Gastroesophageal sphincter (tissue), 4 donors: ENCODE measurements at regions not wholly inside any gene's neighbourhood (a gene's known extent, or its start where the extent isn't known, plus 50 kb on each side); places are given as distances from the start of the nearest gene placed in this dataset.

Experiments used
- ATAC-seq: fragments of 150-250 bp; one replicate; pipeline ENCODE4 v1.9.1; 2016; ENCODE audit warnings: mild to moderate bottlenecking, moderate library complexity
- H3K27ac ChIP-seq, 4 donors: fragments of 200-600 bp; sonication (generic) in 3 of 4; 1 replicate in 3 of 4; 2 replicates in 1 of 4; pipeline ENCODE4 v1.5.1; 2016 to 2019
- H3K27me3 ChIP-seq: fragments of 200-600 bp; sonication (generic); one replicate; pipeline ENCODE4 v1.5.1; 2019
- H3K36me3 ChIP-seq, 2 donors: fragments of 200-600 bp; sonication (generic); one replicate each; pipeline ENCODE4 v1.5.1; 2019; ENCODE audit warnings: control low read depth in 1 of 2
- H3K4me1 ChIP-seq, 3 donors: fragments of 200-600 bp; sonication (generic); 1 replicate in 2 of 3; 2 replicates in 1 of 3; pipeline ENCODE4 v1.5.1; 2016 to 2019; ENCODE audit warnings: control low read depth in 2 of 3
- H3K4me3 ChIP-seq, 2 donors: fragments of 200-600 bp; sonication (generic); one replicate each; pipeline ENCODE4 v1.5.1; 2019; ENCODE audit warnings: mild to moderate bottlenecking in 1 of 2, moderate library complexity in 1 of 2
- H3K9me3 ChIP-seq, 3 donors: fragments of 200-600 bp; sonication (generic); one replicate each; pipeline ENCODE4 v1.5.1; 2017 to 2019; ENCODE audit warnings: control low read depth in 2 of 3
- CTCF ChIP-seq, 4 experiments: fragments of 200-600 bp in 2 of 4; fragments of 450-650 bp in 2 of 4; sonication (generic) in 1 of 4; IDR thresholded peaks; one replicate each; pipeline ENCODE4 v1.5.1; 2017 to 2019; ENCODE audit warnings: antibody characterized with exemption in 4 of 4, mild to moderate bottlenecking in 2 of 4, moderate library complexity in 2 of 4
- EP300 ChIP-seq: sonication (generic); formaldehyde crosslinking; IDR thresholded peaks from one replicate; pipeline ENCODE4 v1.6.1; 2017; ENCODE audit warnings: antibody characterized with exemption, mild to moderate bottlenecking
- POLR2A ChIP-seq, 2 donors: fragments of 450-650 bp; IDR thresholded peaks; one replicate each; pipeline ENCODE4 v1.6.1; 2017; ENCODE audit warnings: antibody characterized with exemption in 2 of 2, mild to moderate bottlenecking in 2 of 2, moderate library complexity in 1 of 2
- POLR2AphosphoS5 ChIP-seq: sonication (generic); formaldehyde crosslinking; IDR thresholded peaks from one replicate; pipeline ENCODE4 v1.6.1; 2017; ENCODE audit warnings: antibody characterized with exemption
- WGBS, 2 donors: methylation state at CpG; one replicate each; pipeline ENCODE4 v1.1.5; 2018; ENCODE audit warnings: low coverage in 1 of 2; 5-methylcytosine and 5-hydroxymethylcytosine counted together

GRCh38 chr9:12972608-12973589, 198.1 kb downstream of the LURAP1L start:
- Histone ChIP-seq H3K4me3 (no peak overlapping the region), H3K9me3 (no peaks in the 10 kb centered on the region), H3K4me1 (peaks cover 2 to 17% (median 9%) of the 10 kb centered on the region in 3 donors), H3K27me3 (no peaks in the 10 kb centered on the region), H3K27ac (peak overlapping the region; percentile 8 to 74 (median 67)), H3K36me3 (no peaks in the 10 kb centered on the region)
- WGBS, 2 donors = 19 to 34% methylated on average over 6 to 7 of the region's 8 CpGs
- peak; percentile 57 for ATAC-seq
- TF ChIP-seq EP300 (no peak), POLR2A (IDR thresholded peaks at IDR 0.05) (no peak), CTCF (IDR thresholded peaks at IDR 0.05) (no peak), POLR2AphosphoS5 (no peak)

DNA sequence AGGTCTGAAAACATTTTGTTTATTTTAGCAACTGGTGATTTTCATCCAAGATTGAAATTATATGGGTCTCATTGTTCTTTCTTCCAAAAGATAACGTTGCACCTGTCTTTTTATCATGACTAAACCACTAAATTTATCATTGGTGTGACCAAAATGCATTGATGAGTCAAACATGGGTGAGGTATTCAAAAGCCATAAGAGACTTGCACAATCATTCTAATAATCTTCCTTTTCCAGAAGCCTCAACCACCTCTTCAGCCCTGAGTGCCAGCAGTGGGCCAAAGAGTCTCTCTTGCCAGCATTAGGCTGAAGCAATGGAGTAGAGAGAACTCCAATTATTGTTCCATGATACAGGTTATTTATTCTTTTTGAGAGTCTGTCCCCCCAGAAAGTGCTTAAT, 198.9 kb downstream of the LURAP1L start:
- Histone ChIP-seq H3K4me1 (peaks cover 2 to 17% (median 9%) of the 10 kb centered on the region in 3 donors), H3K27ac (peak overlapping the region in 3 of 4 donors; percentile 61 to 74 (median 73))
- 31 to 35% methylated on average over 1 of the region's 1 CpG for WGBS, 2 donors

GRCh38 chr9:12974671-12975070, 199.9 kb downstream of the LURAP1L start:
- ATAC-seq = no peak
- 50 to 62% methylated on average over 1 of the region's 1 CpG for WGBS, 2 donors
- no peaks in the 10 kb centered on the region for H3K36me3 ChIP-seq
- no peaks in the 10 kb centered on the region for H3K27me3 ChIP-seq
- no peaks in the 10 kb centered on the region for H3K9me3 ChIP-seq
- H3K4me3 ChIP-seq = no peak overlapping the region
- peaks cover 2 to 17% (median 9%) of the 10 kb centered on the region in 3 donors for H3K4me1 ChIP-seq
- H3K27ac ChIP-seq = no peak overlapping the region
- no peak for TF ChIP-seq POLR2A (IDR thresholded peaks at IDR 0.05)
- no peak for TF ChIP-seq EP300
- TF ChIP-seq POLR2AphosphoS5 = no peak
- TF ChIP-seq CTCF (IDR thresholded peaks at IDR 0.05) = no peak

More for the DNA sequence above, 198.9 kb downstream of the LURAP1L start:
- no peak overlapping the region for H3K4me3 ChIP-seq
- H3K27me3 ChIP-seq = no peaks in the 10 kb centered on the region
- no peak for TF ChIP-seq POLR2A (IDR thresholded peaks at IDR 0.05)
- TF ChIP-seq EP300 = no peak
- no peak for TF ChIP-seq CTCF (IDR thresholded peaks at IDR 0.05)
- no peak for TF ChIP-seq POLR2AphosphoS5
- ATAC-seq = no peak
- H3K9me3 ChIP-seq = no peaks in the 10 kb centered on the region
- no peaks in the 10 kb centered on the region for H3K36me3 ChIP-seq

DNA sequence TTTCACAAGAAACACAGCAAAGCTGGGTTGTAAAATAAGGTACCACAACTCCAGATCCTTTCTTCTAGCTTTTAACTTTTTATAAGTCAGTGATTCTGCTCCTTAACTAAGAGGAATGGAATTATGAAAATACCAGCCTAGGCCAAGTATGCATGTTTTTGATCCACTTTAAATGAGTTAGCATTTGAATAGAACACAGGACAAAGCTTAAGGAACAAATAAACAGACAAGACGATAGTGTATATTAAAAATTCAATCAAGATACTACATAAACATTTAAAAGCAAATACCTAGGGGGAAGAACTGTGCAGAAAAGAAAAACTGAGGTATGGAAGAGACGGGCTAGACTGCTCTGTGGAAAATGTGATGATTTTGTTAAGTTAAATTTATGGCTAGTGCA, 200.7 kb downstream of the LURAP1L start:
- H3K9me3 ChIP-seq = no peaks in the 10 kb centered on the region
- H3K4me1 ChIP-seq = peaks cover 2 to 17% (median 9%) of the 10 kb centered on the region in 3 donors
- 69 to 71% methylated on average over 2 of the region's 2 CpGs for WGBS, 2 donors
- no peaks in the 10 kb centered on the region for H3K27me3 ChIP-seq
- no peak overlapping the region for H3K4me3 ChIP-seq
- H3K27ac ChIP-seq = no peak overlapping the region
- TF ChIP-seq POLR2AphosphoS5 (no peak), POLR2A (IDR thresholded peaks at IDR 0.05) (no peak), CTCF (IDR thresholded peaks at IDR 0.05) (no peak), EP300 (no peak)
- H3K36me3 ChIP-seq = no peaks in the 10 kb centered on the region
- no peak for ATAC-seq
